ENCODE measurements at regions not wholly inside any gene's neighbourhood (a gene's known extent, or its start where the extent isn't known, plus 50 kb on each side); places are given as distances from the start of the nearest gene placed in this dataset.

DNA sequence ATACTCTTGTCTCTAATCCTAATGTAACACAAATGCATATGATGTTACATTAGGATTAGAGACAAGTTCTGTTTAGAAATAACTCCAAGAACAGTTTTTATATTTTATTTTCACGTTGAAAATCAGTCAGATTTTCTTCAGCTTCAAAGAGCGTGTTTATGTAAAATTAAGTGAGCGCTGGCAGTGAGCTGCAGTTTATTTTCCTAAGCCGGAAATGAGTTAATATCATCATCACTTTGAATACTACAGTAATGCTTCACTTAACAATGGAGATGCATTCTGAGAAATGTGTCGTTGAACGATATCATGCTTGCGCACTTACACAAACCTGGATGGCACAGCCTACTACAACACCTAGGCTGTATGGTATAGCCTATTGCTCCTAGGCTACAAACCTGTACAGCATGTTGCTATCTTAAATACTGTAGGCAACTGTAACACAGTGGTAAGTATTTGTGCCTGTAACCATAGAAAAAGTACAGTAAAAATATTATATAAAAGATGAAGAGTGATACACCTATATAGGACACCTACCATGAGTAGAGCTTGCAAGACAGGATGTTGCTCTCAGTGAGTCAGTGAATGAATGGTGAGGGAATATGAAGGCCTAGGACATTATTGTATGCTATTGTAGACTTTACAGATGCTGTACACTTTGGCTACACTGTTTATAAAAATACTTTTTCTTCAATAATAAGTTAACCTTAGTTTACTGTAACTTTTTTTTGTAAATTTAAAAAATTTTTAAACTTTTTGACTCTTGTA lies 65.9 kb upstream of the C5orf46 start:
- BruUV-seq (replicated peaks) = no TSS peak
- CTCF ChIA-PET (ENCODE audit: unreplicated experiment) = no interaction called here

GRCh38 chr5:147971472-147971871 lies 65.1 kb upstream of the C5orf46 start:
- H4K20me1 ChIP-seq (ENCODE audit: insufficient read depth, low read length) = no peaks in the 10 kb centered on the region
- H3K4me3 ChIP-seq (ENCODE audit: low read depth, low read length, poor library complexity, severe bottlenecking) = no peak overlapping the region
- H3K4me2 ChIP-seq (ENCODE audit: low read length) = no peak overlapping the region
- no TSS peak for BruUV-seq (replicated peaks)
- ChIA-PET CTCF (ENCODE audit: unreplicated experiment) (no interaction called here), POLR2A (no interaction called here)
- TF ChIP-seq, protein P1, sequence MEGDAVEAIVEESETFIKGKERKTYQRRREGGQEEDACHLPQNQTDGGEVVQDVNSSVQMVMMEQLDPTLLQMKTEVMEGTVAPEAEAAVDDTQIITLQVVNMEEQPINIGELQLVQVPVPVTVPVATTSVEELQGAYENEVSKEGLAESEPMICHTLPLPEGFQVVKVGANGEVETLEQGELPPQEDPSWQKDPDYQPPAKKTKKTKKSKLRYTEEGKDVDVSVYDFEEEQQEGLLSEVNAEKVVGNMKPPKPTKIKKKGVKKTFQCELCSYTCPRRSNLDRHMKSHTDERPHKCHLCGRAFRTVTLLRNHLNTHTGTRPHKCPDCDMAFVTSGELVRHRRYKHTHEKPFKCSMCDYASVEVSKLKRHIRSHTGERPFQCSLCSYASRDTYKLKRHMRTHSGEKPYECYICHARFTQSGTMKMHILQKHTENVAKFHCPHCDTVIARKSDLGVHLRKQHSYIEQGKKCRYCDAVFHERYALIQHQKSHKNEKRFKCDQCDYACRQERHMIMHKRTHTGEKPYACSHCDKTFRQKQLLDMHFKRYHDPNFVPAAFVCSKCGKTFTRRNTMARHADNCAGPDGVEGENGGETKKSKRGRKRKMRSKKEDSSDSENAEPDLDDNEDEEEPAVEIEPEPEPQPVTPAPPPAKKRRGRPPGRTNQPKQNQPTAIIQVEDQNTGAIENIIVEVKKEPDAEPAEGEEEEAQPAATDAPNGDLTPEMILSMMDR (conservative IDR thresholded peaks at IDR 0.05; ENCODE audit: low read length) = no peak
- no peak for TF ChIP-seq EZH2phosphoT487 (IDR thresholded peaks at IDR 0.05; ENCODE audit: borderline replicate concordance, low read depth, low read length)
- no peak overlapping the region for H3K27ac ChIP-seq (ENCODE audit: low read depth, low read length, poor library complexity, severe bottlenecking)
- H3K9me2 ChIP-seq (ENCODE audit: insufficient read depth, low read length) = no peaks in the 10 kb centered on the region
- H3K9me3 ChIP-seq (ENCODE audit: low read length) = no peaks in the 10 kb centered on the region
- intact Hi-C loops (cut with micrococcal nuclease; ENCODE audit: unreplicated experiment) = no loop called here
- no peak for DNase-seq (ENCODE audit: low spot score)
- no peaks in the 10 kb centered on the region for H3K79me2 ChIP-seq (ENCODE audit: insufficient read depth, low read depth, low read length)
- no peaks in the 10 kb centered on the region for H3K4me1 ChIP-seq (ENCODE audit: insufficient read depth, low read length, poor library complexity, severe bottlenecking)
- H3K36me3 ChIP-seq (ENCODE audit: insufficient read depth, low read length) = no peaks in the 10 kb centered on the region
- no peak overlapping the region for H2AFZ ChIP-seq (ENCODE audit: low read length)

More for the DNA sequence above, 65.9 kb upstream of the C5orf46 start:
- Histone ChIP-seq H3K9me3 (ENCODE audit: low read length) (no peaks in the 10 kb centered on the region), H4K20me1 (ENCODE audit: insufficient read depth, low read length) (no peaks in the 10 kb centered on the region), H3K79me2 (ENCODE audit: insufficient read depth, low read depth, low read length) (no peaks in the 10 kb centered on the region), H3K27ac (ENCODE audit: low read depth, low read length, poor library complexity, severe bottlenecking) (no peak overlapping the region), H3K9me2 (ENCODE audit: insufficient read depth, low read length) (no peaks in the 10 kb centered on the region), H2AFZ (ENCODE audit: low read length) (no peak overlapping the region), H3K4me1 (ENCODE audit: insufficient read depth, low read length, poor library complexity, severe bottlenecking) (no peaks in the 10 kb centered on the region), H3K4me3 (ENCODE audit: low read depth, low read length, poor library complexity, severe bottlenecking) (no peak overlapping the region), H3K4me2 (ENCODE audit: low read length) (no peak overlapping the region), H3K36me3 (ENCODE audit: insufficient read depth, low read length) (no peaks in the 10 kb centered on the region)
- TF ChIP-seq EZH2phosphoT487 (IDR thresholded peaks at IDR 0.05; ENCODE audit: borderline replicate concordance, low read depth, low read length) = no peak
- TF ChIP-seq, protein P1 (conservative IDR thresholded peaks at IDR 0.05; ENCODE audit: low read length) = no peak
- DNase-seq (ENCODE audit: low spot score) = no peak
- POLR2A ChIA-PET = interaction anchor here (1.2 kb wide), 1 partner anchor 16 kb away, joined by 3 read pairs; no protein-coding TSS in a partner anchor
- intact Hi-C loops (cut with micrococcal nuclease; ENCODE audit: unreplicated experiment) = no loop called here

- ChIA-PET POLR2A (no interaction called here), CTCF (ENCODE audit: unreplicated experiment) (no interaction called here)
- Histone ChIP-seq H4K20me1 (ENCODE audit: insufficient read depth, low read length) (no peaks in the 10 kb centered on the region), H2AFZ (ENCODE audit: low read length) (no peak overlapping the region), H3K79me2 (ENCODE audit: insufficient read depth, low read depth, low read length) (no peaks in the 10 kb centered on the region), H3K9me3 (ENCODE audit: low read length) (no peaks in the 10 kb centered on the region), H3K4me2 (ENCODE audit: low read length) (no peak overlapping the region), H3K36me3 (ENCODE audit: insufficient read depth, low read length) (no peaks in the 10 kb centered on the region), H3K27ac (ENCODE audit: low read depth, low read length, poor library complexity, severe bottlenecking) (no peak overlapping the region), H3K4me1 (ENCODE audit: insufficient read depth, low read length, poor library complexity, severe bottlenecking) (no peaks in the 10 kb centered on the region), H3K9me2 (ENCODE audit: insufficient read depth, low read length) (no peaks in the 10 kb centered on the region), H3K4me3 (ENCODE audit: low read depth, low read length, poor library complexity, severe bottlenecking) (no peak overlapping the region)
- intact Hi-C loops (cut with micrococcal nuclease; ENCODE audit: unreplicated experiment) = no loop called here
- DNase-seq (ENCODE audit: low spot score) = no peak
- BruUV-seq (replicated peaks) = no TSS peak
- no peak for TF ChIP-seq EZH2phosphoT487 (IDR thresholded peaks at IDR 0.05; ENCODE audit: borderline replicate concordance, low read depth, low read length)
Measured at GRCh38 chr5:147968855-147969254, 62.5 kb upstream of the C5orf46 start.

Measured in OCI-LY7 (cell line).